CD4-positive, alpha-beta T cell treated with Interleukin-21 for 1 hour (primary cell): ENCODE measurements at regions not wholly inside any gene's neighbourhood (a gene's known extent, or its start where the extent isn't known, plus 50 kb on each side); places are given as distances from the start of the nearest gene placed in this dataset.

Experiments
- DNase-seq: peaks from one replicate; pipeline ENCODE4 v3.0.0-alpha.2; 2020

GRCh38 chr1:87512431-87512830 is 183.8 kb downstream of the LMO4 start:
- no peak for DNase-seq

GRCh38 chr1:87513255-87513654 is 184.6 kb downstream of the LMO4 start:
- DNase-seq = no peak

GRCh38 chr1:87513966-87514660 is 185.4 kb downstream of the LMO4 start:
- no peak for DNase-seq

- DNase-seq = no peak
Observed at GRCh38 chr1:87515781-87516180, 187.1 kb downstream of the LMO4 start.

GRCh38 chr1:87518794-87519193 is 190.1 kb downstream of the LMO4 start:
- DNase-seq = no peak

GRCh38 chr1:87521452-87521851 is 192.8 kb downstream of the LMO4 start:
- DNase-seq = no peak

GRCh38 chr1:87523466-87523865 is 194.8 kb downstream of the LMO4 start:
- no peak for DNase-seq

GRCh38 chr1:87524021-87524754 is 195.5 kb downstream of the LMO4 start:
- no peak for DNase-seq

- DNase-seq = no peak
Observed at GRCh38 chr1:87528754-87529517, 200.3 kb downstream of the LMO4 start.

GRCh38 chr1:87530042-87530807 is 201.5 kb downstream of the LMO4 start:
- no peak for DNase-seq

- no peak for DNase-seq
Observed at GRCh38 chr1:87535551-87535950, 206.9 kb downstream of the LMO4 start.

- no peak for DNase-seq
Observed at GRCh38 chr1:87539147-87539546, 210.5 kb downstream of the LMO4 start.

GRCh38 chr1:87542697-87543096 is 214.0 kb downstream of the LMO4 start:
- no peak for DNase-seq

- no peak for DNase-seq
Observed at GRCh38 chr1:87549738-87550137, 221.1 kb downstream of the LMO4 start.

GRCh38 chr1:87553511-87553910 is 224.8 kb downstream of the LMO4 start:
- no peak for DNase-seq

GRCh38 chr1:87555366-87555765 is 226.7 kb downstream of the LMO4 start:
- no peak for DNase-seq

- no peak for DNase-seq
Observed at GRCh38 chr1:87556326-87556725, 227.6 kb downstream of the LMO4 start.

- DNase-seq = no peak
Observed at GRCh38 chr1:87558921-87559320, 230.2 kb downstream of the LMO4 start.

- DNase-seq = no peak
Observed at GRCh38 chr1:87560137-87560536, 231.5 kb downstream of the LMO4 start.

GRCh38 chr1:87560601-87561360 is 232.1 kb downstream of the LMO4 start:
- no peak for DNase-seq

- no peak for DNase-seq
Observed at GRCh38 chr1:87563211-87563610, 234.5 kb downstream of the LMO4 start.

- DNase-seq = no peak
Observed at GRCh38 chr1:87565861-87566260, 237.2 kb downstream of the LMO4 start.
